Brain microvascular endothelial cell (primary cell): ENCODE measurements at regions not wholly inside any gene's neighbourhood (a gene's known extent, or its start where the extent isn't known, plus 50 kb on each side); places are given as distances from the start of the nearest gene placed in this dataset.

Source experiments
- DNase-seq: peaks from one replicate; pipeline ENCODE4 v3.0.0-alpha.2; 2020
- H3K27ac ChIP-seq: fragments of 250-450 bp; sonication (Bioruptor Pico); 2 replicates; pipeline ENCODE4 v1.5.1; 2020; ENCODE audit warnings: mild to moderate bottlenecking, moderate library complexity
- H3K27me3 ChIP-seq: fragments of 250-450 bp; sonication (Bioruptor Pico); replicated peaks from 2 replicates; pipeline ENCODE4 v1.5.1; 2020; ENCODE audit warnings: mild to moderate bottlenecking
- H3K36me3 ChIP-seq: fragments of 250-450 bp; sonication (Bioruptor Pico); replicated peaks from 2 replicates; pipeline ENCODE4 v1.5.1; 2020; ENCODE audit warnings: mild to moderate bottlenecking
- H3K4me3 ChIP-seq: 2 replicates; pipeline ENCODE4 v1.5.1; 2011; ENCODE audit warnings: low read depth, mild to moderate bottlenecking, control low read depth, low read length, moderate library complexity
- CTCF ChIP-seq: IDR thresholded peaks from 2 replicates; pipeline ENCODE4 v1.5.1; 2011; ENCODE audit warnings: low read depth, mild to moderate bottlenecking, moderate library complexity, low read length, control low read depth, inconsistent platforms; ENCODE audit errors: missing control alignments
- in situ Hi-C: cut with HindIII; loops from 2 replicates; pipeline ENCODE4 v1.10.0; 2017; ENCODE audit warnings: low sequenced_read_pairs, low pct_ligation_motif_present

- Histone ChIP-seq H3K27me3 (no peaks in the 10 kb centered on the region), H3K27ac (no peak overlapping the region), H3K36me3 (no peaks in the 10 kb centered on the region), H3K4me3 (no peak overlapping the region)
- in situ Hi-C loops = no loop called here
- no peak for DNase-seq
- no peak for TF ChIP-seq CTCF
These were observed 155.1 kb upstream of the ZNF462 start for GRCh38 chr9:106707738-106708474.

- no peak overlapping the region for H3K4me3 ChIP-seq
- TF ChIP-seq CTCF = no peak
- no peak overlapping the region for H3K27ac ChIP-seq
- H3K36me3 ChIP-seq = no peaks in the 10 kb centered on the region
- no peaks in the 10 kb centered on the region for H3K27me3 ChIP-seq
- no peak for DNase-seq
- in situ Hi-C loops = no loop called here
These were observed 154.4 kb upstream of the ZNF462 start for GRCh38 chr9:106708475-106709146.

GRCh38 chr9:106712279-106712678, 150.7 kb upstream of the ZNF462 start:
- in situ Hi-C loops = no loop called here
- no peaks in the 10 kb centered on the region for H3K27me3 ChIP-seq
- DNase-seq = no peak
- no peak overlapping the region for H3K4me3 ChIP-seq
- no peak overlapping the region for H3K27ac ChIP-seq
- no peak for TF ChIP-seq CTCF
- H3K36me3 ChIP-seq = no peaks in the 10 kb centered on the region

GRCh38 chr9:106713206-106713605, 149.8 kb upstream of the ZNF462 start:
- no peak for TF ChIP-seq CTCF
- Histone ChIP-seq H3K36me3 (no peaks in the 10 kb centered on the region), H3K27ac (no peak overlapping the region), H3K27me3 (no peaks in the 10 kb centered on the region), H3K4me3 (no peak overlapping the region)
- in situ Hi-C loops = no loop called here
- DNase-seq = no peak

- H3K4me3 ChIP-seq = no peak overlapping the region
- no peak overlapping the region for H3K27ac ChIP-seq
- in situ Hi-C loops = no loop called here
- no peaks in the 10 kb centered on the region for H3K36me3 ChIP-seq
- no peaks in the 10 kb centered on the region for H3K27me3 ChIP-seq
- DNase-seq = no peak
- no peak for TF ChIP-seq CTCF
These were observed 146.1 kb upstream of the ZNF462 start for GRCh38 chr9:106716820-106717219.

GRCh38 chr9:106717686-106718085, 145.3 kb upstream of the ZNF462 start:
- in situ Hi-C loops = no loop called here
- Histone ChIP-seq H3K27me3 (no peaks in the 10 kb centered on the region), H3K4me3 (no peak overlapping the region), H3K36me3 (no peaks in the 10 kb centered on the region), H3K27ac (peak overlapping the region; percentile 82)
- peak; percentile 83 for DNase-seq
- TF ChIP-seq CTCF = peak; percentile 24
